Pancreas (tissue), 10 donors: ENCODE measurements at regions not wholly inside any gene's neighbourhood (a gene's known extent, or its start where the extent isn't known, plus 50 kb on each side); places are given as distances from the start of the nearest gene placed in this dataset.
A peak's percentile ranks its signal among the peaks of the same experiment; 100 is the strongest.
"Not testable (repeated sequence)": the region's sequence is repeated elsewhere in the genome, so short reads cannot be mapped to it uniquely, and the experiment has no call there.

Source experiments
- ATAC-seq, 4 donors: fragments of 200-7000 bp; cut with Tn5 transposase; one replicate each; pipeline versions ENCODE4 v1.8.0 to v1.9.1; 2020; ENCODE audit warnings: mild to moderate bottlenecking in 4 of 4, moderate library complexity in 4 of 4
- DNase-seq, 6 donors: peaks; one replicate each; pipeline ENCODE4 v3.0.0-alpha.2; 2020
- FAIRE-seq: peaks from 2 replicates; lab custom pipeline; 2012; peaks lifted over from hg19 to GRCh38; lab: Jason Lieb, UNC
- H3K27ac ChIP-seq, 4 donors: fragments of 200-600 bp; sonication (generic); 1 replicate in 3 of 4; 2 replicates in 1 of 4; pipeline versions ENCODE4 v1.5.0 to v1.8.0; 2020
- H3K27me3 ChIP-seq, 4 donors: fragments of 200-600 bp; one replicate each; pipeline ENCODE4 v1.8.0; 2021
- H3K36me3 ChIP-seq, 3 donors: fragments of 200-600 bp; sonication (generic) in 1 of 3; one replicate each; pipeline versions ENCODE4 v1.5.0 to v1.8.0; 2020 to 2021
- H3K4me1 ChIP-seq, 3 donors: fragments of 200-600 bp; one replicate each; pipeline ENCODE4 v1.8.0; 2021
- H3K4me3 ChIP-seq, 4 donors: fragments of 200-600 bp; sonication (generic) in 2 of 4; one replicate each; pipeline versions ENCODE4 v1.5.0 to v1.8.0; 2020 to 2021
- H3K9me3 ChIP-seq, 4 donors: fragments of 200-600 bp; one replicate each; pipeline ENCODE4 v1.8.0; 2021
- CTCF ChIP-seq, 4 donors: fragments of 200-600 bp; sonication (generic) in 3 of 4; IDR thresholded peaks; one replicate each; pipeline versions ENCODE4 v1.5.0 to v1.8.0; 2021; ENCODE audit warnings: antibody characterized with exemption in 4 of 4
- WGBS, 2 donors: extraction: QIAGEN DNeasy Blood & Tissue Kit; methylation state at CpG; one replicate each; pipeline ENCODE4 v1.1.7; 2013; 5-methylcytosine and 5-hydroxymethylcytosine counted together
- intact Hi-C, 3 donors: fragments of 100-400 bp; cut with DNase I; formaldehyde crosslinking; loops; one replicate each; pipeline versions ENCODE4 v1.11.1 to v1.14.2; 2022
- donor health status: healthy with polysubstance abuse.
- donor health status: DM: no; HTN: no; CAD: no; lungs with moderate emphysema.
- donor health status: DM: no; HTN: no; CAD: no.
- donor health status: control.
- donor health status: control.
- donor health status: Bipolar disorder and iron deficiency.
- donor health status: DM: yes; HTN: yes; CAD: no.
- donor health status: DM: no; HTN: no; CAD: no.
- donor health status: DM: no; HTN: no; CAD: no.
- donor health status: DM: yes; HTN: yes; CAD: no.

GRCh38 chr15:99799854-99800250 lies 66.6 kb upstream of the LYSMD4 start:
- FAIRE-seq, ATAC-seq, H3K4me1 ChIP-seq, intact Hi-C loops, H3K36me3 ChIP-seq, H3K4me3 ChIP-seq, H3K27me3 ChIP-seq, H3K27ac ChIP-seq, H3K9me3 ChIP-seq: not testable (repeated sequence)
- DNase-seq = peak in 2 of 6 donors; percentile 8 to 39
- WGBS, 2 donors = 78 to 86% methylated on average over 24 to 33 of the region's 33 CpGs

- WGBS, 2 donors = 79 to 87% methylated on average over 25 of the region's 26 CpGs
- FAIRE-seq, intact Hi-C loops, H3K36me3 ChIP-seq, H3K4me1 ChIP-seq, H3K27me3 ChIP-seq, ATAC-seq, H3K9me3 ChIP-seq, H3K27ac ChIP-seq, H3K4me3 ChIP-seq: not testable (repeated sequence)
- DNase-seq = peak in 2 of 6 donors; percentile 8 to 53
Observed at GRCh38 chr15:99799182-99799853, 66.1 kb upstream of the LYSMD4 start.

GRCh38 chr15:99796940-99797870 lies 64.0 kb upstream of the LYSMD4 start:
- H3K36me3 ChIP-seq, intact Hi-C loops, H3K27ac ChIP-seq, H3K4me1 ChIP-seq, H3K27me3 ChIP-seq, H3K9me3 ChIP-seq, ATAC-seq, H3K4me3 ChIP-seq, FAIRE-seq: not testable (repeated sequence)
- 59 to 64% methylated on average over 8 to 15 of the region's 21 CpGs for WGBS, 2 donors
- peak in 2 of 6 donors; percentile 5 to 33 for DNase-seq

GRCh38 chr15:99791881-99792807 lies 58.9 kb upstream of the LYSMD4 start:
- intact Hi-C loops, H3K27ac ChIP-seq, ATAC-seq, H3K9me3 ChIP-seq, FAIRE-seq, H3K4me1 ChIP-seq, H3K36me3 ChIP-seq, H3K27me3 ChIP-seq, H3K4me3 ChIP-seq: not testable (repeated sequence)
- 76 to 84% methylated on average over 21 of the region's 22 CpGs for WGBS, 2 donors
- peak in 2 of 6 donors; percentile 15 to 40 for DNase-seq

GRCh38 chr15:99790751-99791150 lies 57.5 kb upstream of the LYSMD4 start:
- FAIRE-seq, ATAC-seq, H3K9me3 ChIP-seq, H3K4me3 ChIP-seq, H3K4me1 ChIP-seq, H3K27ac ChIP-seq, H3K27me3 ChIP-seq, intact Hi-C loops, H3K36me3 ChIP-seq: not testable (repeated sequence)
- 67 to 84% methylated on average over 7 of the region's 7 CpGs for WGBS, 2 donors
- peak in 1 of 6 donors; percentile 5 for DNase-seq

GRCh38 chr15:99788156-99788555 lies 54.9 kb upstream of the LYSMD4 start:
- FAIRE-seq (no peak), ATAC-seq (no peak), DNase-seq (no peak)
- peaks cover 0 to 4% (median 0%) of the 10 kb centered on the region in 4 donors for H3K27me3 ChIP-seq
- WGBS, 2 donors = 51 to 73% methylated on average over 2 of the region's 2 CpGs
- no peaks in the 10 kb centered on the region for H3K36me3 ChIP-seq
- H3K4me3 ChIP-seq = no peak overlapping the region
- H3K9me3 ChIP-seq = no peaks in the 10 kb centered on the region
- no peaks in the 10 kb centered on the region for H3K4me1 ChIP-seq
- intact Hi-C loops = no loop called here
- TF ChIP-seq CTCF (IDR thresholded peaks at IDR 0.05) = no peak
- H3K27ac ChIP-seq = no peak overlapping the region

- H3K4me3 ChIP-seq, ATAC-seq, H3K9me3 ChIP-seq, FAIRE-seq, intact Hi-C loops, DNase-seq, H3K4me1 ChIP-seq, H3K27ac ChIP-seq, H3K36me3 ChIP-seq, H3K27me3 ChIP-seq: not testable (repeated sequence)
- 95 to 97% methylated on average over 1 of the region's 1 CpG for WGBS, 2 donors
Observed at GRCh38 chr15:99784800-99785199, 51.6 kb upstream of the LYSMD4 start.

GRCh38 chr15:99783918-99784619 lies 50.8 kb upstream of the LYSMD4 start:
- H3K9me3 ChIP-seq, H3K4me1 ChIP-seq, H3K4me3 ChIP-seq, H3K27ac ChIP-seq, DNase-seq, FAIRE-seq, H3K36me3 ChIP-seq, H3K27me3 ChIP-seq, intact Hi-C loops: not testable (repeated sequence)
- peak in 1 of 4 donors; percentile 53 for ATAC-seq
- 44 to 47% methylated on average over 4 of the region's 4 CpGs for WGBS, 2 donors
